LoVo (cell line): ENCODE measurements at regions not wholly inside any gene's neighbourhood (a gene's known extent, or its start where the extent isn't known, plus 50 kb on each side); places are given as distances from the start of the nearest gene placed in this dataset.
"Not testable (repeated sequence)": the region's sequence is repeated elsewhere in the genome, so short reads cannot be mapped to it uniquely, and the experiment has no call there.

Experiments used
- DNase-seq: peaks from one replicate; pipeline ENCODE4 v3.0.0-alpha.2; 2016; ENCODE audit warnings: low spot score

DNA sequence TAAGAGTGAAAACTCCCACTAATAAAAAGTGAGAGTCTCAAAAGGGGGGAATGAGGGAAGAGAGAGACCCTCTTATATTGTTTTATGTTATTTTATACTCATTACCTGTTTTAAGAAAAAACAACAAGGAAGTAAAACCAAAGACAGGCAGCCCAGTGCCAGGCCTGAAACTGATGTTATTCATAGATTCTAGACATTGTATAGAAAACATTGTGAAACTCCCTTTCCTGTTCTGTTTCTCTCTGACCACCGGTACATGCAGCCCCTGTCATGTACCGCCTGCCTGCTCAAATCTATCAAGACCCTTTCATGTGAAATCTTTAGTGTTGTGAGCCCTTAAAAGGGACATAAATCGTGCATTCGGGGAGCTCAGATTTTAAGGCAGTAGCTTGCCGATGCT, 216.4 kb upstream of the CNTN3 start:
- not testable (repeated sequence) for DNase-seq

DNA sequence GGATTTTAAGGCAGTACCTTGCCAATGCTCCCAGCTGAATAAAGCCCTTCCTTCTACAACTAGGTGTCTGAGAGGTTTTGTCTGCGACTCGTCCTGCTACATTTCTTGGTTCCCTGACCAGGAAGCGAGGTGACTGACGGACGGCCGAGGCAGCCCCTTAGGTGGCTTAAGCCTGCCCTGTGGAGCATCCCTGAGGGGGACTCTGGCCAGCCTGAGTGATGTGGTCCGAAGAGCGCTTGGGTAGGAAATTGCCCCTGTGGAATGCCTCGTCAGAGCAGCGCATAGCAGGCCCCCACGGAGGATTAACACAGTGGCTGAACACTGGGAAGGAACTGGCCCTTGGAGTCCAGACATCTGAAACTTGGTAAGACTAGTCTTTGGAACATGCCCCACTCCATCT, 210.9 kb upstream of the CNTN3 start:
- not testable (repeated sequence) for DNase-seq

DNA sequence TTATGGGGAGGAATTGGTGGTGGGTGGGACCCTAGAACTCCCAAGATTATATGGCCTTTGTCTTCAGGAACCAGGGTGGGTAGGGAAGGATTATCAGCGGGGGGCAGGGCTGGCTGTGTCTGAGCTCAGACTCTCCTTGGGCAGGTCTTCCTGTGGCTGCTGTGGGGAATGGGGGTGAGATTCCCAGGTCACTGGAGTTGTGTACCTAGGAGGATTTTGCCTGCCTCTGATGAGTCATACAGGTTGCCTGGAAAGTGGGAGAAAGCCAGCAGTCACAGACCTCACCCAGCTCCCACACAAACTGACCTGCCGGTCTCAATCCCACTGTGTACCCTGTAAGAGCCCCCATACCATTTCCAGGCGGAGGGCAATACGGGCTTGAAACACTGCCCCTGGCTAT, 209.9 kb upstream of the CNTN3 start:
- no peak for DNase-seq

DNA sequence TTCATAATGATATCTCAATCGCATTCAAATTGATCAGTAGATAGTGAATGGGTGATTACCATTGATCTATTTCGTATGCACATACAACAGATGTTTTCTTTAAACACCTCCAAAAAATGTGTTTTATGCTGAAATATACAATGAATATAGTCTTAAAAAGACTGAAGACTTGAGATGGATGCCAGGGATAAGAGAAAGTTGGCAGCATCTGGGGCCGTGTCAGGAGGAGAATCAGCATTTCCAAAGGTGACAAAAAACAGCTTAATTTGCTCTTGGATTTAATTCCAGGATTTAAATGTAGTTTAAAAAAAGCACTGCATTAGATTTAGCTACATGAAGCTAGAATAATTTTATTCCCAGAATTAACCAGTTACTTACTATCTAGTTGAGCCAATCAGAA, 199.7 kb upstream of the CNTN3 start:
- DNase-seq: no peak

DNA sequence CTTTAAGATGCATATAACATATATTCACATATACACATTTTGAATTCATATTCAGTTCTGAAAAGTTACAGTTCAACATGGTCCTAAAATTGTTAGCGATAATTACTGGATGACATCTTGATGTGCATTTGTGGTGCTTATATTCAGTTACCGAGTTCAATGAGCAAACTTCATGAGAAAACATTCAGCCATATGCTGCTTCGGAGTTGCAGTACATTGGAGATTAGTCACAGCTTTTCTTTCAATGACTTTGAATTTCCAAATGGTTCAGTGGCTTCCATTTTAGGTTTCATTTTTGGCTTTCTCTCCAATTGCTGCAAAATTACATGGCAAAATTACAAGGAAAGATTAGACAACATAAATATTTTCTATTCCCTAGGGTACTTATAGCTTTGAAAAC, 198.3 kb upstream of the CNTN3 start:
- DNase-seq: no peak

DNA sequence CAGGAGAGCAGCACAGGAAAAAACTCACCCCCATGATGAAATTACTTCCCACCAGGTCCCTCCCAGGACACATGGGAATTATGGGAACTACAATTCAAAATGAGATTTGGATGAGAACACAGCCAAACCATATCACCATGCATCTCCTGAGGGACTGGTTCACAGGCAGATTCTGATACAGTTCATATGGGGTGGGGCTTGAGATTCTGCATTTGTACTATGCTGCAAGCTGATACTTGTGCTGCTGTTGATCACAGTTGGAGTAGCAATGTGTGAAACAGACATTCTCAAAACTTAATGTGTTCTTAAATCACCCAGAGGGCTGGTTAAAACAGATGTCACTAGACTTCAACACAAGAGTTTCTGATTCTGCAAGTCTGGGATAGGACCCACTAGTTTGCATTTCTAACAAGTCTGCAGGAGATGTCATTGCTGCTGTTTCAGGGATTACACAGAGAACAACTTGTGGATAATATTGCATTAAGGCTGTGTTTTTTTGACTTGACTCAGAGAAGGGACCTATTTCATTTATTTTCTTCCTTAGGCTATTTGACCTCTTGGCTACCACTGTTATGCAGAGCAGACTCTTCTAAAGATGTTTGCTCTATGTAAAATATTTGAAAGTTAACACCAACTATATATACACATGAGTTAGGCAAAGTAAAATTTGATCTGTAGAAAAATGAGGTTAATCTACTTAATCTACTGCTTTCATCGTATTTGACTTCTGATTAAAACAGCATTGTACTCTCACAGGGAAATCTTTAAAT, 194.2 kb upstream of the CNTN3 start:
- DNase-seq: no peak

DNA sequence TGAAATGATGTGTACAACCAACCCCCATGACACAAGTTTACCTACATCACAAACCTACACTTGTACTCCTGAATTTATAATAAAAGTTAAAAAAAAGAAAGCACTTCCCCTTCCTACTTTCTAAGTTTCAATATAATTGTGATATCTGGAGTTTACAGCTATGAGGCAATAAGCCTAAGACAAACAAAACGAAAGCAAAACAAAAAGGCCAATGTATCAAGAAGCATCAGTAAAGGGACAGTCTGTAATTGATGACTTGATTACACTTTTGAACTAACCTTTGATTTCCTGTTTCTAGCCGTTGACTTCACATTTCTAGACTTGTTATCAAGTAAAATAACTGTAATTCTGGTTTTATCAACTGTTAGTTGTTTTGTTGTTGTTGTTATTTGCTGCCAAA, 187.5 kb upstream of the CNTN3 start:
- DNase-seq: no peak

DNA sequence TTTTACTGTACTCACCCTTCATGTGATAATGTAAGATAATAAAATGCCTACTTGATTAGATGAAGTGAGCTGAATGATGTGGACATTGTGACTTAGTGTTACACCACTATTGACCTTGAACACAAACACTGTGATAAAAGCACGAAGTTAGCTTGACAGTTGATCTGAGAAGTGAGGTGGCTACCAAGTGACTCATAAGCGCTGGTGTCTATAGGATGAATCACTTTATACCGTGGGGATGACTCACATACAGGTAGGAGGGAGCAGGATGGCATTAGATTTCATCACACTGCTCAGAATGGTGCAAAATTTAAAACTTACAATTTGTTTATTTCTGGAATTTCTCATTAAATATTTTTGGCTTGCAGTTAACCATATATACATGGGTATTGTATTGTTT, 174.7 kb upstream of the CNTN3 start:
- DNase-seq: peak; percentile 61

DNA sequence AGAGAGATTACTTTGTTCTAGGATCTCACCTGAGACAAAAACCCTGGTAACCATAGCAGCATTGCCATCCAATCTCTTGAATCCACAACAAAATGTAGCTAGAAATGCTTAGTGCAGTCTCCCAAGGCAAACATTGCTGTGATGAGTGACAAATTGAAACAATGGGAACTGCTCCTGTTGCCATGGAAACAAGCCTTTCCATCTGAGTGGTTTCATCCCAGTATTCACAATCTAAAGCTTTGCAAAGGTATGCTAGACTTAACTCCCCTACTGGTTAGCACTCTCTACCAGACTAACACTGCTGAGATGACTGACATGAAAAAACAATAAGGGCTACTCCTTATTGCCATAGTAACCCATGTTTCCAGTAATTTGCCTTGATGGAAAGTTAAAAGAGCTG, 172.6 kb upstream of the CNTN3 start:
- DNase-seq: no peak

DNA sequence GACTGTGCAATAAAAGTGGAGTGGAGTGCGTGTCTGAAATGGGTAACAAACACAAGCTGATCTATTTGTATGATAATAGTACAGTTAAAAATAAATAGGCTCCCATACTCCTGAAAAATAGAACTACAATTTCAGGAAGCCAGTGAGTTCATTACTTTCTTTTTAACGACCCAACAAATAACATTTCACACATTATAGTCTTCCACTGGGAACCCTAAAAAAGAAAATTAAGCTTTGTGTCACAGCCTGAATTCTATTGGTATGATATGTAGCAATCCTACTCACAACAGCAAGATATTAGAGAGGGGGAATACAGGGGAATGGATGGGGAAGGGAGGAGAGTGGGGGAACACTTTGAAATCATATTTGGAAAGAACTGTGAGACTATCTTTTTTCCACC, 156.9 kb upstream of the CNTN3 start:
- DNase-seq: no peak

DNA sequence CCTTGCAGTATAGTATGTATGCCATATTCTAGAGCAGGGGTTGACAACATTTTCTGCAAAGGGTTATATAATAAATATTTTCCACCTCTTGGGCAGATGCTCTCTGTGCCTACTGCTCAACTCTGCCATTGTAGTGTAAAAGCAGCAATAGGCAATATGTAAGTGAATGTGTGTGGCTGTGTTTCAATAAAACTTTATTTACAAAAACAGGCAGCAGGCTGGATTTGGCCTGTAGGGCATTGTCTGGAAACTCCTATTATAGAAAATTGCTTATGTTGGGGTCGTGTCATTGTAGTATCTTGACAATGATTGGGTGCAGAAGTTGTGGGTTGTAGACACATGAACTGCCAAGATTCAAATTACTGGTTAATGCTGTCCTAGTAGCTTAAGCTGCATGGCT, 153.6 kb upstream of the CNTN3 start:
- DNase-seq: no peak

DNA sequence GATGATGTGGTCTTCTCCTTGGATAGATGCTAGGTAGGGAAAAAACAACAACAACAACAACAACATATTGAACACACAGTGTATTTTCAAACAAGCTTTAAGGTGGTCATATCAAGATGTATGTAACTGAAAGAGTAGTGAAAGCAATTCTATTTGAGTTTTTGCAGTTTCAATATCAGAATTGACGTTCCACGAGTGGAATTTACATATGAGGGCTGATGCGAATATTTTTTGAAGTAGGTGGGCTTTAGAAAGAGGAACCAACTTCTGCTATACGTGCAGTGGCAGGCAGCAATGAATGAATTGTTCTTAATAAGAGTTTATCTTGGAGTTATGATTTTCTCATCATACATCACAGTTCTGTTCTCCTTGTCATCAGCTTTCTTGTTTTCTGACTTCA, 151.9 kb upstream of the CNTN3 start:
- DNase-seq: no peak

DNA sequence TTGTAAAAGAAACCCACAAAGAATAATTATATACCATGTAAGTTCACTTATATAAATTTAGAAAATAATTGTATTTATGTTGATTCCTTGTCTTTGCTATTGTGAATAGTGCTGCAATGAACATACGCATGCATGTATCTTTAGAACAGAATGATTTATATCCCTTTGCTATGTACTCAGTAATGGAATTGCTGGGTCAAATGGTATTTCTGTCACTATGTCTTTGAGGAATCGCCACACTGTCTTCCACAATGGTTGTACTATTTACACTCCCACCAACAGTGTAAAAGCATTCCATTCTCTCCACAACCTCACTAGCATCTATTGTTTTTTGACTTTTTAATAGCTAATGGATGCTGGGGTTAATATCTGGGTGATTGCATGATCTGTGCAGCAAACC, 149.4 kb upstream of the CNTN3 start:
- DNase-seq: no peak

DNA sequence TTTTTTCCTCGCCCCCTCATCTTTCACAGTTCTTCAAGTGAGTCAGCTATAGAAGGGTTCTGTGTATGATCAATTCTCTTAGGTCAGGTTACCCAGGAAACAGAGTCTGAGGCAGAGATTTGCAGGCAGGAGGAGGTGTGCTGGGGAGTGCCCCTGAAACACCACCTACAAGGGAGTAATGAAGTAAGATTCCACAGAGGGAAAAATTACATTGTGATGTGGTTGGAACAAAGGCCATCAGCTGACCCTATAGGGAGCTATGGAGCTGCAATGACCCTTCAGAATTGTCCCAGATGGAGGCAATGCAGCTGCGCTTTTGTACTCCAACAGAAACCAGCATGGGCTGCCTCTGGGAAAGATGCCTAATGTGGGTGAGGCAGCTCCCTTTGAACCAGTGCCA, 142.2 kb upstream of the CNTN3 start:
- DNase-seq: no peak

DNA sequence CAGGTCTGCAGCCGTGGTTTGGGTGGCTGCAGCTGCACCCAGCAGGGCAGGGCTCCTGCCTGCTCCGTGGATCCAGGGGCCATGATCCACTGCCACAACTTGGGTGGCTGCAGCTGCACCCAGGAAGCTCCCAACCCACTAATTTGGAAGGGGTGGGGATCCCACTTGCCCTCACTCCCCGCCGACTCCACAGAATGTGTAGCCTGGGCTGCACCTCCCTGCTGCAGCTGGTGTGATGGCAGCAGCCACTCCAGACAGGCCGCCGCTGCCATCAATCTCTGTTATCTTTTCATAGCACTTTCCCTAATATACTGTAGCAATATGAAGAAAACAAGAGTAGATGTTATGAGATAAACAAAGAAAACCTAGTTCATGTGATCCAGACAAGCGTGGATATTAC, 137.8 kb upstream of the CNTN3 start:
- no peak for DNase-seq

DNA sequence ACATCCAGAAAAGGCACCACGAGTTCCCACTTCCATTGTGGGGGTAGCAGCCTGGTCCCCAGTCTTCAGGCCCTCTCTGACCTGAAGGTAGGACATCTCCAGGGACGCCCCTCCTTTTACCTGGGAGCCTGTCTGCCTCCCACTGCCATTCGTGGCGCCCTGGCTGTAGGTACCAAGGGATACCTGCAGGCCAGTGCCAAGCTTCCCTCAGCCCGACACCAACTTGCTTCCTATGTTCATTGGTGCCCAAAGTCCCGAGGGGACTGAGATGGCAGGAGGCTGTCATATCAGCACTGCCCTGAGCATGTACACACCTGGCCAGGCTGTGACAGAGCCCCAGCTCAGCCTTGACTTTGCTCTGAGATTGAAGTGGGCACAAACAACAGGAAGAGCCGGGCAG, 137.3 kb upstream of the CNTN3 start:
- DNase-seq: no peak

DNA sequence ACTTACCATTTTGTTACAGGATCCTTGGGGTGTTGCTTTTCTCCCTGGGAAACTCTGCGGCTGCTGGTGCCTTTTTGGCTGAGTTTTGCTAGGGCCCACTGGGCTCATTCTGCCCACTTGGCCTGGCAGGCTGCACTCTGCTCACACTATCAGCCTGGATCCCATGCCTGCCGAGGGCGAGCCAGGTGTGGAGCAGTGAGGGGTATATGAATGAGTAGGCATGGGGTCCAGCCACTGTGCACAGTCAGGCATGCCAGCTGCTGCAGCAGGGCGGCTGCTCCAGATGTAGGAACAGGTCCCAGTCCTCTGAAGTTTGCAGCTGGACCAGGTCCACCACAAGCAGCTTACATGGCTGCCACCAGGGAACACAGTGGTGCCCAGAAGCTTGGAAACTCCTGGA, 136.4 kb upstream of the CNTN3 start:
- DNase-seq: no peak

DNA sequence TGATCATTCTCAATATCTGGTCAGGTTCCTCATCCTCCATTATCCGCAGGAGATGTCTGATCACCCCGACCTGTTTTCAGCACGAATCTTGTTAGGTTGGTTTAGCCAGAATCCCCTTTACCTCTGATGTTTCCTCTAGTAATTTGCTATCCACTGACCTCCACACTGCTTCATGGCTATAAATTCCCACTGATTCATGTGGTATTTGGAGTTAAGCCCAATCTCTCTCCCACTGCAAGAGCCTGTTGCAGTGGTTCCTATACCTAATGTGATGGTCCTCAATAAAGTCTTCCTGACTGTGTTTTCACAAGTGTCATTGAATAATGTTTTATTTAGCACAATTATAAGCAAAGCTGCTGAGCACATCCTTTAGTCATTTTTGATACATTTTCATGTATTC, 124.8 kb upstream of the CNTN3 start:
- DNase-seq: no peak

DNA sequence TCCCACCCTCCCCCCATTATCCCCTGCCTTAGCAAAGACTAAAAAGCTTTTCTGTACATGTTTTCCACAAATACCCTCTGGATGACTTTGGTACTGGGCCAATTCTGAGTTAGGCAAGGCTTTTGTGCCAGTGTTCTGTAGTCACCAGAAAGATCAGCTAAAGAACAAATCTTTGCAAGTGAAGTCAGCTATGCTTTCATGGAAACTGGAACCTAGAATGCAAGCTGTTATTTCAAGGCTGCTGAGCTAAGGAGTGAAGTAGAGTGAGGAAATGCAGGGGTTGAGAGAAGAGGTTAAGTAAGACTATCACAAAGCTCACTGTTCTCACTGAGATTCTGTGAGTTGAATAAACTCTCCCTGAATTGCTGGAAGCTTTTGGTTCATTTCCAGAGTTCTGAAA, 107.8 kb upstream of the CNTN3 start:
- DNase-seq: no peak

DNA sequence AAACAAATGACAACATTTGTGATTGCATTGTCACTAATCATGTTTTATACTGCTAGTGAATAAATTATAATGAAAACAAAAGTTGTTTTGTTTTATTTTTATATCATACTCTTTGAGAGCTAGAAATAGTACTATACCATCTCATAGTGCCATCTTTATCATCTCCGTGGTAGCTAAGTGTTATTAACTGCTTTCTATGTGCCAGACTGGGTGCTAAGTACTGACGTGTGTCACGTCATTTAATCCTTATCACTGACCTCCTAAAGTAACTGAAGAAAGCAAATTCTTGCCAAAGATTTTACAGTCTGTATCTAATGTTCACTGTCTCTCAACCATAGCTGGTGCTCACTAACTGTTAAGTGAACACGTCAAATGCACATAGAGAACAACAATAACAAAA, 99.5 kb upstream of the CNTN3 start:
- DNase-seq: no peak

DNA sequence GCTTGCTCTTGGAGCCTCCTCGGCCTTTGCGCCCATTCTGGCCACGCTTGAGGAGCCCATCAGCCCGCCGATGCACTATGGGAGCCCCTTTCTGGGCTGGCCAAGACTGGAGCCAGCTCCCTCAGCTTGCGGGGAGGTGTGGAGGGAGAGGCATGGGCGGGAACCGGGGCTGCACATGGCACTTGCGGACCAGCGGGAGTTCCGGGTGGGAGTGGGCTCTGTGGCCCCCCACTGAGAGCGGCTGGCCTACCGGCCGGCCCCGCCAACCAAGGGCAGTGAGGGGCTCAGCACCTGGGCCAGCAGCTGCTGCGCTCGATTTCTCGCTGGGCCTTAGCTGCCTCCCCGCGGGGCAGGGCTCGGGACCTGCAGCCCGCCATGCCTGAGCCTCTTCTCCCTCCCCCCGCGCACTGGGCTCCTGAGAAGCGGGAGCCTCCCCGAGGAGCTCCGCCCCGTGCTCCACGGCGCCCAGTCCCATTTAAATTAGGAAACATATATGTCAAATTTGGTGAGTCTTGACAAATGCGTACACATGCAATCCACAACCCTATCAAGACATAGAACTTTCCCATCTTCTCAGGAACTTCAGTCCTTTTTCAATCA, 97.6 kb upstream of the CNTN3 start:
- DNase-seq: no peak

DNA sequence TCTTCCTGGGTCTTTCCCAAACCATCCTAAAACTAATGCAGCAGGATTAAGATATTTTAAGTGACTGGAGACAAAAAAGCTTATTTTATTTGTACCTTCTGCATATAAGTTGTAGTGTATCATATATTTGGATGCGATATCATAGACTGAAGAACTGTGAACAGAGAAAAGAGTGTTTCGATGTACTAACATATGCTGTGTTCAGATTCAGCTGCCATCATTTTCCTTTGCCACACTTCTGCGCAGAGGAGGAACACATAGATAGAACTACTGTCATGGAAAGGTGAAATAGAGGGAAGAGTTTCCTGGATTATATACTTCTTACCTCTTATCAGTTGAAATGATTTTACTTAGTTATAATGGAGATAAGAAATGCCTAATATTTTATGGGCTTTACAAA, 95.5 kb upstream of the CNTN3 start:
- no peak for DNase-seq

DNA sequence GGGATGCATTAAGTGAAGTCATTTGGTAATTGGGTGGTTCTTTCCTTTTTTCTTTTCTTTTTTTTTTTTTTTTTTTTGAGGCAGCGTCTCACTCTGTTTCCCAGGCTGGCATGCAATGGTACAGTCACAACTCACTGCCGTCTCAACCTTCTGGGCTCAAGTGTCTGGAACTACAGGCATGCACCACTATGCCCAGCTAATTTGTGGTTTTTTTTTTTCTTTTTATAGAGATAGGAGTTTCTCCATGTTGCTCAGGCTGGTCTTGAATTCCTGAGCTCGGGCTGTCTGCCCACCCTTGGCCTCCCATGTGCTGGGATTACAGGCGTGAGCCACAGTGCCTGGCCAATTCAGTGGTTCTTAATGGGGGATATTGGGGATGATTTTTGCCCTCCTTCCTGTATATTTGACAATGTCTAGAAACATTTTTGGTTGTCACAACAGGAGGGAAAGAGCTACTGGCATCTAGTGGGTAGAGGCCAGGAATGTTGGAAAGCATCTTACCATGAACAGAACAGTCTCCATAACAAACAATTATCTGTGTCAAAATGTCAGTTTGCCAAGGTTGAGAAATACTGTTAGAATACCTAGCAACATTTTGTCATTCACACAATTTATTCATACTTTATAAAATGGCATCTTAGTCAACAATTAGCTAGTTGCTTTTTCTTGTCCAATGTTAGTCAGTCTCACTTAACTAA, 79.4 kb upstream of the CNTN3 start:
- DNase-seq: no peak

DNA sequence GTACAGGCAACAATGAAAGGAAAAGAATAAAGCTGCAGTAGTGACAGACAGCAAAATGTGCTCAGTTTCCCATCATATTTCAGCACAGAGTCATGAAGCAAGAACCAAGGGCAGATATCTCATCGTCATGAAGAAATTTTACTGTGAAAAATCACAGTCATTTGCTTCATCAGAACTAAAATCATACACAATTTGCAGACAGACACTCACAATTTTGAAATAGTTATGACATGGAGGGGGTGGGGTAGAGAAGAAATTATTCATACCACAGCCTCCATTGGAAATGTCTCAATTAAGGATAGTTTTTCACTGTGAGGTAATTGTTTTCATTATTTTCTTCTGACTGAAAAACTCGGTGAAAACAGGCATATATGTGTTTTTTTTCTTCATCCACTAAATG, 78.8 kb upstream of the CNTN3 start:
- DNase-seq: no peak
